ENCODE measurements at regions not wholly inside any gene's neighbourhood (a gene's known extent, or its start where the extent isn't known, plus 50 kb on each side); places are given as distances from the start of the nearest gene placed in this dataset.

DNA sequence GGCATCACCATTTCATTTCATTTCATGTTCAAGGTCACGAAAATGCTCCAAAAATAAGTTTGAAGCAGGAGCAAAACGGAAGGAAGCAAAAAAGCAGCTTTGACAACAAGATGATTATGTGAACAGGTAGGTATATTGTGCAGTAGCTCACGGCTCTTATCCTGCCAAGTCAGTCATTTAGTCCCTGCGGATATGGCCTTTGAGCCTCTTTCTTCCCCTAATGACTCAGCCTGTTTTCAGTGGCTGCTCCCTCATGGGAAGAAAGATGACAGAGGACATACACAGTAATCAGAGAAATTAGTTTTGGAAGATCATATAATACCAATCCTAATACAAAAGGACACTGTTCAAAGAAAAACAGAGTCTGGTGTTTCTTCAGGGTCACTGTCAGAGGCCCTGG is 155.8 kb upstream of the GRAMD2B start:
- no peak for TF ChIP-seq POLR2AphosphoS5 (IDR thresholded peaks at IDR 0.05; ENCODE audit: insufficient read depth, low read depth, low read length)
- TF ChIP-seq CTCF (IDR thresholded peaks at IDR 0.05; ENCODE audit: extremely low read depth in 1 of 2, insufficient read depth in 1 of 2, low read depth in 1 of 2, low read length in 2 of 2), result no peak

Measured in endothelial cell of umbilical vein (primary cell).